ENCODE measurements at regions not wholly inside any gene's neighbourhood (a gene's known extent, or its start where the extent isn't known, plus 50 kb on each side); places are given as distances from the start of the nearest gene placed in this dataset.

- TF ChIP-seq MGA (IDR thresholded peaks at IDR 0.05) (no peak), MYNN (IDR thresholded peaks at IDR 0.05) (no peak), MYNN (CRISPR knock-in tag; IDR thresholded peaks at IDR 0.05) (no peak), TEAD4 (IDR thresholded peaks at IDR 0.05; ENCODE audit: low read length) (no peak), TEAD4 (CRISPR knock-in tag; IDR thresholded peaks at IDR 0.05; ENCODE audit: borderline replicate concordance) (no peak), ARID1B (IDR thresholded peaks at IDR 0.05) (peak; percentile 16; the same call in 1 of the 2 replicates), CBFA2T3 (IDR thresholded peaks at IDR 0.05) (peak; percentile 26), TCFL5 (CRISPR knock-in tag; conservative IDR thresholded peaks at IDR 0.05) (no peak), TRIM28 (IDR thresholded peaks at IDR 0.05) (no peak), ELK3 (CRISPR knock-in tag; IDR thresholded peaks at IDR 0.05) (no peak), PTTG1 (tag; IDR thresholded peaks at IDR 0.05; ENCODE audit: low read depth) (no peak), PRPF4 (IDR thresholded peaks at IDR 0.05; ENCODE audit: insufficient read depth, low read depth, low read length, poor library complexity, severe bottlenecking) (no peak), TAF7 (tag; IDR thresholded peaks at IDR 0.05) (no peak), PURB (CRISPR knock-in tag; IDR thresholded peaks at IDR 0.05; ENCODE audit: low read depth) (no peak), ZBTB34 (CRISPR knock-in tag; IDR thresholded peaks at IDR 0.05) (no peak), ZNF57 (CRISPR knock-in tag; IDR thresholded peaks at IDR 0.05) (no peak)
Observed at GRCh38 chr6:119535332-119535731, 185.8 kb upstream of the MAN1A1 start (continued).
